GM11168 (cell line): ENCODE measurements at regions not wholly inside any gene's neighbourhood (a gene's known extent, or its start where the extent isn't known, plus 50 kb on each side); places are given as distances from the start of the nearest gene placed in this dataset.
"Not testable (repeated sequence)": the region's sequence is repeated elsewhere in the genome, so short reads cannot be mapped to it uniquely, and the experiment has no call there.

Experiments used
- in situ Hi-C: fragments of 300-500 bp; cut with MboI; formaldehyde crosslinking; loops from one replicate; pipeline ENCODE4 v1.12.0; 2022; ENCODE audit warnings: low sequenced_read_pairs; ENCODE audit not compliant: unreplicated experiment

- in situ Hi-C loops: no loop called here
Measured at GRCh38 chr1:9440763-9441194, 98.5 kb upstream of the SLC25A33 start.

GRCh38 chr1:9441451-9442133 lies 97.7 kb upstream of the SLC25A33 start:
- in situ Hi-C loops: no loop called here

GRCh38 chr1:9442278-9442846 lies 96.9 kb upstream of the SLC25A33 start:
- in situ Hi-C loops: no loop called here

- in situ Hi-C loops: no loop called here
Measured at GRCh38 chr1:9442986-9443385, 96.3 kb upstream of the SLC25A33 start.

GRCh38 chr1:9443913-9444445 lies 95.3 kb upstream of the SLC25A33 start:
- in situ Hi-C loops: no loop called here

GRCh38 chr1:9444532-9444931 lies 94.7 kb upstream of the SLC25A33 start:
- in situ Hi-C loops: no loop called here

GRCh38 chr1:9445081-9445480 lies 94.2 kb upstream of the SLC25A33 start:
- in situ Hi-C loops: not testable (repeated sequence)

- in situ Hi-C loops: no loop called here
Measured at GRCh38 chr1:9447215-9447960, 91.9 kb upstream of the SLC25A33 start.

GRCh38 chr1:9448132-9449109 lies 90.8 kb upstream of the SLC25A33 start:
- in situ Hi-C loops: no loop called here

- in situ Hi-C loops: no loop called here
Measured at GRCh38 chr1:9449110-9449627, 90.1 kb upstream of the SLC25A33 start.

- in situ Hi-C loops: no loop called here
Measured at GRCh38 chr1:9449976-9450696, 89.1 kb upstream of the SLC25A33 start.

GRCh38 chr1:9451081-9451480 lies 88.2 kb upstream of the SLC25A33 start:
- in situ Hi-C loops: no loop called here

- in situ Hi-C loops: no loop called here
Measured at GRCh38 chr1:9452516-9453140, 86.6 kb upstream of the SLC25A33 start.

GRCh38 chr1:9453375-9453774 lies 85.9 kb upstream of the SLC25A33 start:
- in situ Hi-C loops: no loop called here

- in situ Hi-C loops: no loop called here
Measured at GRCh38 chr1:9453779-9454418, 85.4 kb upstream of the SLC25A33 start.

GRCh38 chr1:9454494-9455066 lies 84.7 kb upstream of the SLC25A33 start:
- in situ Hi-C loops: loop anchor here (5.0 kb wide), 1 partner anchor 167 kb away; no protein-coding TSS in a partner anchor

GRCh38 chr1:9455487-9456234 lies 83.6 kb upstream of the SLC25A33 start:
- in situ Hi-C loops: loop anchor here (5.0 kb wide), 1 partner anchor 168 kb away; no protein-coding TSS in a partner anchor
